GM12865 (cell line): ENCODE measurements at regions not wholly inside any gene's neighbourhood (a gene's known extent, or its start where the extent isn't known, plus 50 kb on each side); places are given as distances from the start of the nearest gene placed in this dataset.
"Not testable (repeated sequence)": the region's sequence is repeated elsewhere in the genome, so short reads cannot be mapped to it uniquely, and the experiment has no call there.

Experiments used
- DNase-seq: peaks from one replicate; pipeline ENCODE4 v3.0.0; 2010; ENCODE audit warnings: low read depth
- H3K4me3 ChIP-seq: 2 replicates; pipeline ENCODE4 v1.5.1; 2011; ENCODE audit warnings: mild to moderate bottlenecking, low read depth, low read length, control low read depth
- TF ChIP-seq, protein P1 (sequence below): IDR thresholded peaks from 2 replicates; pipeline ENCODE4 v1.5.1; 2011; ENCODE audit warnings: low read length, control low read depth, low read depth, inconsistent platforms; ENCODE audit not compliant: insufficient read depth; ENCODE audit errors: missing control alignments

DNA sequence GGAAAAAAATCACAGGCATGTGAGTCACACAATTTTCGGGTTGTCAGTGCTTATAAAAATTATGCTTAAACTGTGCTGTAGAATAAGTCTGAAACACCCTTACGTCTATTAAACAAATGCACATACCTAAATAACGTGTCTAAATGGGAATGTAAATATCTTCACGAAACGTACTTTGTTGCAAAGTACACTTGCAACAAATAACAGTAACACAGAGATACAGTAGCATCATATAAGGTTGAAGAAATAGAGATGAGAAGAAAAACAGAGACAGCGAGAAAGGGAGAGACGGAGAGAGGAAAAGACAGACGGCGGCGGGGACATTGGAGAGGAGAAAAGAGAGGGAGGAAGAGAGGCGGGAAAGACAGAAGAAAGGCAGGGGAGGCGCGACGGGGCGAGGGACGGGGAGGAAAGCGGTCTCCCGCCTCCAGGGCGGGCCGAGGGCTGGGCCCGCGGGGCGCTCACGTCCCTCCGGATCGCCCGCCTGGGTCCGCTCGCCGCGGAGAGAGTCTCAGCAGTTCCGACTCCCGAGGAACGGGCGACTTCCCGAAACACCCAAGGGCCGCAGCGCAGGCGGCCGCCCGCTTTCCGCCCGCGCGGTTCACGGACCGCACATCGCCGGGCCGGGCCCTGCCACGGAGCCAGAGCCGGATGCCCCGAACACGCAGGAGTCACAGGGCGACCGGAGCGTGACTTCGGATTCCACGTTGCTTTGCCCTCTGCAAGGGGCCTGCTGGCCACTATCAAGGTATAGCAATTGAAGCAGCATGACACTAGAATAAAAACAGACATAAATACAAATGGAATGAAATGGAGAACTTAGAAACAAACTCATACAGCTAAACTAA lies 153.4 kb downstream of the LMLN start:
- H3K4me3 ChIP-seq, result no peak overlapping the region
- TF ChIP-seq, protein P1, sequence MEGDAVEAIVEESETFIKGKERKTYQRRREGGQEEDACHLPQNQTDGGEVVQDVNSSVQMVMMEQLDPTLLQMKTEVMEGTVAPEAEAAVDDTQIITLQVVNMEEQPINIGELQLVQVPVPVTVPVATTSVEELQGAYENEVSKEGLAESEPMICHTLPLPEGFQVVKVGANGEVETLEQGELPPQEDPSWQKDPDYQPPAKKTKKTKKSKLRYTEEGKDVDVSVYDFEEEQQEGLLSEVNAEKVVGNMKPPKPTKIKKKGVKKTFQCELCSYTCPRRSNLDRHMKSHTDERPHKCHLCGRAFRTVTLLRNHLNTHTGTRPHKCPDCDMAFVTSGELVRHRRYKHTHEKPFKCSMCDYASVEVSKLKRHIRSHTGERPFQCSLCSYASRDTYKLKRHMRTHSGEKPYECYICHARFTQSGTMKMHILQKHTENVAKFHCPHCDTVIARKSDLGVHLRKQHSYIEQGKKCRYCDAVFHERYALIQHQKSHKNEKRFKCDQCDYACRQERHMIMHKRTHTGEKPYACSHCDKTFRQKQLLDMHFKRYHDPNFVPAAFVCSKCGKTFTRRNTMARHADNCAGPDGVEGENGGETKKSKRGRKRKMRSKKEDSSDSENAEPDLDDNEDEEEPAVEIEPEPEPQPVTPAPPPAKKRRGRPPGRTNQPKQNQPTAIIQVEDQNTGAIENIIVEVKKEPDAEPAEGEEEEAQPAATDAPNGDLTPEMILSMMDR, result no peak
- DNase-seq, result no peak

DNA sequence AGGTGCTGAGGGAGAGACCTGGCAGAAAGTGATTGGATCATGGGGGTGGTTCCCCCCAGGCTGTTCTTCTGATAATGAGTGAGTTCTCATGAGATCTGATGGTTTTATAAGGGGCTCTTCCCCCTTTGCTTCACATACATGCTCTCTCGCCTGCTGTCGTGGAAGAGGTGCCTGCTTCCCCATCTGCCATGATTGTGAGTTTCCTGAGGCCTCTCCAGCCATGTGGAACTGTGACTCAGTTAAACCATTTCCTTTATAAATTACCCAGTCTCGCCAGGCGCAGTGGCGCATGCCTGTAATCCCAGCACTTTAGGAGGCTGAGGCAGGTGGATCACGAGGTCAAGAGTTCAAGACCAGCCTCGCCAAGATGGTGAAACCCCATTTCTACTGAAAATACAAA lies 154.5 kb downstream of the LMLN start:
- H3K4me3 ChIP-seq, DNase-seq: not testable (repeated sequence)

DNA sequence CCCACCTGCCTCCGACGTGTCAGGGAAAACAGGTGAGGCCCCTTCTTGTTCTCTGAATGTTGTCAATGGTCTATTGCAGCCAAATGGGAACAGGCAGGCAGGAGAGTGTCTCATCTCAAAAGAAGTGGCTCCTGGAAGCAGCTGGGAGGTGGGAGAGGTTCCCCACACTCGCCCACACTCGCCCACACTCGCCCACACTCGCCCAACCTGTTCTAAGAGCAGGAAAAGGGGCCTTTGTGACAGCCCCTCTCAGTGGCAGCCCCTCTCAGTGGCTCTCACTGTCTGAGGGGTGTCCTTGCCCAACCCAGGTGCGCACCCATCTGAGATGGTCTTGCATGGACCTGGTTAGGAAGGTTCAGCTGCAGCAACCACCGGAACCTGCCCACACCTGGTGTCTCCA lies 162.2 kb downstream of the LMLN start:
- DNase-seq, H3K4me3 ChIP-seq: not testable (repeated sequence)

DNA sequence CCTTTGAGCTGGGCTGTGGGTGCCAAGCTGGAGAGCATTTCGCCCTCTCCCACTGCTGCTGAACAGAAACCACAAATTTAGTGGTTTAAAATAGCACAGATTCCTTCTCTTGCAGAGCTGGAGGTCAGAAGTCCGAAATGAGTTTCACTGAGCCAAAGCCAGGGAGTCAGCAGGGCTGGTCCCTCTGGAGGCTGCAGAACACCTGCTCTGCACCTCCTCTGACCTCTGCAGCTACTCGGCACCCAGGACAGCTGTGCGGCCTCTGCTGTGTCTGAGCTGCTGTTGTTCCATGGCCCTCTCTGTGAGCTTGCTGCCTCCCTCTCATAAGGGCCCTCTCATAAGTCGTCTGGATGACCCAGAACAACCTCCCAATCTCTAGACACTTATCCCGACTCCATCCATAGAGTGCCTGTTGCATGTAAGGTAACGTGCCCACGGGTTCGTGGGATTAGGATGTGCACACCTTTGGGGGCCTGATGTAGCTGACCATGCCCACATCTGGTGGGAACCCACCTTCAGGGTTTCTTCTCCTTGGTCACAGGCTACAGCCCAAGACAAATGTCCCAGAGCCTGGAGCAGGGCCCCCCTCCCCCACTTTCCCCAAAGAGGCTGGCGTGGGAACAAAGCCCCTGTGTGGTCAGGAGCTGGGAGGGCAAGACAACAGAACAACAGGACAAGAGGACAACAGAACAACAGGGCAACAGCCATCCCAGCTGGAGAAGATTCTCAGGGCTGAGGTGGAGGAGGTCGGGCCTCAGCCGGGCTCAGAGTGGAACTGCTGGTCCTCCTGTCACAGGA lies 177.2 kb downstream of the LMLN start:
- not testable (repeated sequence) for H3K4me3 ChIP-seq, DNase-seq

DNA sequence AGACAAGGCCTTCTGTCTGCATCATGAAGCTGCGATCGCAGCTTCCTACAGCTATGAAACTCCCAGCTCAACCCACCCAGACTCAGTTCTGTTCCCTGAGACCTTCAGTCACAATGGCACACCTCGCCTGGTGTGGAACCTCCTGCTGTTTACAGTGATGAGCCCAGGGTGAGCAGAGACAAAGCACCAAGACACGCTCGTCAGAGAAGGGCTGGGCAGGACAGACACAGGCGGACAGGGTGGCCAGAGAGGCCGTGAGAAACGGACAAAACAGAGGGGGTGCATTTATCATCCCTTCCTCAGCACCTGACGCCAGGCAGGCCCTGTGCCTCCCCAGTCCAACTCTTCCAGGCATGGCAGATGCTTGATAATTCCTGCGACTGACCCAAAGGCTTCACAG lies 178.2 kb downstream of the LMLN start:
- DNase-seq, H3K4me3 ChIP-seq: not testable (repeated sequence)

- H3K4me3 ChIP-seq, DNase-seq: not testable (repeated sequence)
Observed at GRCh38 chr3:198139037-198139436, 179.0 kb downstream of the LMLN start.

DNA sequence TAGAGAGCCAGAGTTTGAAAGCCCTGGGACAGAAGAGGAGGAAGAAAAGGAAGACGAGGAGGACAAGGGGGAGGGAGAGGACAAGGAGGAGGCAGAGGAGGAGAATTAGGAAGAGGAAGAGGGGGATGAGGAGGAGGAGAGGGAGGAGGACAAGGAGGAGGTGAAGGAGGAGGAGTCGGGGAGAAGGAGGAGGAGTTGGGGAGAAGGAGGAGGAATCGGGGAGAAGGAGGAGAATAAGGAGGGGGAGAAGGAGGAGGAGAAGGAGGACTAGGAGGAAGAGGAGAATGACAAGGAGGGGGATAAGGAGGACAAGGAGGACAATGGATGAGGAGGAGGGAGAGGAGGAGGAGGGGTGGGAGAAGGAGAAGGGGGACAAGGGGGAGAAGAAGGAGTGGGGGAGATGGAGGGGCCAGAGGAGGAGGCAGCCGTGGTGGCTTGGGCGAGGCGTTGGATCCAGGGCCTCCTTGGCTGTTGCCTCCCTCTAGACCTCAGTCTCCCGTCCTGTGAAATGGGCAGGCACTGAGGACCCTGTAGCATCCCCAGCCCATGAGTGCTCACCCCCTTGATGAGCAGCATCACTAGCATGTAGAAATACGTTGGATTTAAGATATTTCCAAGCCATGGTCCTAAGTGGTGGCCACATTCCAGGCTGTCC lies 179.6 kb downstream of the LMLN start:
- DNase-seq, H3K4me3 ChIP-seq: not testable (repeated sequence)

- not testable (repeated sequence) for DNase-seq, H3K4me3 ChIP-seq
Observed at GRCh38 chr3:198143300-198144137, 183.5 kb downstream of the LMLN start.

- DNase-seq, H3K4me3 ChIP-seq: not testable (repeated sequence)
Observed at GRCh38 chr3:198145231-198145784, 185.3 kb downstream of the LMLN start.

- not testable (repeated sequence) for H3K4me3 ChIP-seq, DNase-seq
Observed at GRCh38 chr3:198146070-198146469, 186.1 kb downstream of the LMLN start.

DNA sequence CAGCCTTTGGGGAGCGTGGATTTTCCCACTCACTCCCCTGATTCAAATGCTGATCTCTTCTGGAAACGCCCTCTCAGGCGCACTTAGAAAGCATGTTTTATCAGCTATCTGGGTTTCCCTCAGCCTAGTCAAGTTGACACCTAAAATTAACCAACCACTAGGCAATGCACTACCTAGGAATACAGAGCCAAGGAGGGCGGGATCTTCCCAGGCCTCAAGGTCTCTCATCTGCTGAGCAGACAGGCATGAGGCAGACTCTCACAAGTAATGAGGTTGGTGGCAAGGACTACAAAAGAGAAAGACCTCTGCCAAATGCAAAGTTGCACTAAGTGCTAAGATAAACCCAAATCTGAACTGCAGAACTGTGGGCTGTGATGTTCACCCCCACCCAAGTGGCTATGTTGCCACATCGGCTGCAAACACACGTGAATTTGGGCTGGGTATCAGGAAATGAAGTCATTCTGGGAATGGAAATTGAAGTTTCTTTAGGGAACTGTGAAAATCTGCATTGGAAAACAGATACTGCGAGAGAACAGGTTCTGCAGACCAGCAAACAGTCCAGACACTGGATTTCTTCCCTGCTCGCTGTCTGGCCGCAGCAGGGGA lies 186.6 kb downstream of the LMLN start:
- not testable (repeated sequence) for DNase-seq, H3K4me3 ChIP-seq

DNA sequence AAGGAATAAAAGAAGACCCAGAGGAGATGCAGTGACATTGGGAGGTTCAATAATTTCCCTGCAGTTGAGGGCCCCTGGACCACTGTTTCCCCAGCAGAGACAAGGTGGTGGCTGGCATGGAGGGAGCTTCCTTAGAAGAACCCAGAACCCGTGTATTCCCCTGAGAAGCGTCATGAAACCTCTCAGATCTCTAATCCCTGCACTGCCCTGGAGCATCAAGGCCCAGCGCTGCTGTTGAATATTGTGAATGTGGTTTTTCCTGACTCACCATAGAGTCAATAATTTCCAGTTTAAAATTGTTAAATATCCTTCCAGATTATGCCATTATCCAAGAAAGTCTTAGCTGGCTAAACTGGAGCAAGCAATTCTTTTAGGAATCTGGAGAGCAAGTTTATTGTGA lies 187.2 kb downstream of the LMLN start:
- DNase-seq, H3K4me3 ChIP-seq: not testable (repeated sequence)

GRCh38 chr3:198147993-198148392 lies 188.0 kb downstream of the LMLN start:
- not testable (repeated sequence) for DNase-seq, H3K4me3 ChIP-seq

- not testable (repeated sequence) for DNase-seq, H3K4me3 ChIP-seq
Observed at GRCh38 chr3:198149904-198150303, 189.9 kb downstream of the LMLN start.

GRCh38 chr3:198151867-198152266 lies 191.8 kb downstream of the LMLN start:
- H3K4me3 ChIP-seq, DNase-seq: not testable (repeated sequence)

DNA sequence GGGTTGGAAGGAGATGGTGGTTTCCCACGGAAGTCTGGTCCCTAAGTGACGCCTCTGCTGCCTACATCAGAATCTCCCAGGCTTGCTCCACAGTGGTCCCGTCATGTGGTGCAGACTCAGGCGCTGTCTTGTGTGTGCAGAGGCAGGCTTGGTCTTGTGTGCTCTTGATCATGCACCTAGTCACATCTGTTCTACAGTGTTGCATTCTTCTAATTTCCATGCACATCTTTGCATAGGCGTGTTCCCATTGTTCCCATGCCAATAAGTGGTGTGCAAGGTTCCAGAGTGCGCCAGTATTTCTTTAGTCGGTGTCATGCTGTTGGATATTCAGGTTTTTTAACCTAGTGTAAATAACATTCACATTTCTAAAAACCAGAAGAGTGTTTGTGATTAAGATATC lies 195.8 kb downstream of the LMLN start:
- not testable (repeated sequence) for DNase-seq, H3K4me3 ChIP-seq
